ENCODE measurements at regions not wholly inside any gene's neighbourhood (a gene's known extent, or its start where the extent isn't known, plus 50 kb on each side); places are given as distances from the start of the nearest gene placed in this dataset.

DNA sequence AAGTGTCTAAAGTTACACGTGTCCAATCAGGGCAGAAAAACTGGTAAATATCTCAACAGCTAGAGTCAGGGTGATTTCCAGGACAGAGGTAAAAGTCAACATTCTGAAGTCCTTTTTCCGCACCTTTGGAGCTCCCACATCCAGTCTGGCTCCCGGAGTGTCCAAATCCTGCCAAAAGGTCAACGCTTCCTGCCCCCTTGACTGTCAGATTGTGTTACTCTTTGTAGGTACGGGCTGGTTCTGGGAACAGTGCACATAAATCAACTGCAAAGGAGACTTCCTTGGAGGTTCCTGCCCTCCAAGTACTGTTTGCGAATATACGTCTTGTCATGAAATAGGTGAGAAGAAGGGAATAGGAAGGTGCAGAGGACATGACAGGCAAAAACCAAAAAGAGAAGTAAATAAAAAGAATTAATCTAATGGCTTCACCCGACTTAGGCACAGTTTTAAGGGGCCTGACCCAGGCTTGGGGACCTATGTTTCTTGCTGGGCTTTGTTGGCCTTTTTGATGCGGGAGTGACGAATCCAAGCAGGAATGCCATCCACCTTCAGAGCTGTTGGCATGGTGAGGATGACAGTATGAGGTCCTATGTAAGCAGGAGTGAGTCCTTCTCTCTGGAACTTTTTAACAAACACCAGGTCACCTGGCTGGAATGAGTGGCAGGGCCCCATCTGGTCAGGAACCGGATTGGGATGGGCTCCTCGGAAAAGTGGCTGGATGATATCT, 155.4 kb downstream of the TRIM27 start:
- Histone ChIP-seq H3K36me3 (no peaks in the 10 kb centered on the region), H3K27me3 (ENCODE audit: insufficient read depth, low read depth, severe bottlenecking) (peaks cover 100% of the 10 kb centered on the region), H3K9me3 (ENCODE audit: severe bottlenecking) (peaks cover 56% of the 10 kb centered on the region), H3K27ac (no peak overlapping the region), H3K4me3 (ENCODE audit: low read depth, low read length) (no peak overlapping the region)
- TF ChIP-seq, protein P1, sequence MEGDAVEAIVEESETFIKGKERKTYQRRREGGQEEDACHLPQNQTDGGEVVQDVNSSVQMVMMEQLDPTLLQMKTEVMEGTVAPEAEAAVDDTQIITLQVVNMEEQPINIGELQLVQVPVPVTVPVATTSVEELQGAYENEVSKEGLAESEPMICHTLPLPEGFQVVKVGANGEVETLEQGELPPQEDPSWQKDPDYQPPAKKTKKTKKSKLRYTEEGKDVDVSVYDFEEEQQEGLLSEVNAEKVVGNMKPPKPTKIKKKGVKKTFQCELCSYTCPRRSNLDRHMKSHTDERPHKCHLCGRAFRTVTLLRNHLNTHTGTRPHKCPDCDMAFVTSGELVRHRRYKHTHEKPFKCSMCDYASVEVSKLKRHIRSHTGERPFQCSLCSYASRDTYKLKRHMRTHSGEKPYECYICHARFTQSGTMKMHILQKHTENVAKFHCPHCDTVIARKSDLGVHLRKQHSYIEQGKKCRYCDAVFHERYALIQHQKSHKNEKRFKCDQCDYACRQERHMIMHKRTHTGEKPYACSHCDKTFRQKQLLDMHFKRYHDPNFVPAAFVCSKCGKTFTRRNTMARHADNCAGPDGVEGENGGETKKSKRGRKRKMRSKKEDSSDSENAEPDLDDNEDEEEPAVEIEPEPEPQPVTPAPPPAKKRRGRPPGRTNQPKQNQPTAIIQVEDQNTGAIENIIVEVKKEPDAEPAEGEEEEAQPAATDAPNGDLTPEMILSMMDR (IDR thresholded peaks at IDR 0.05; ENCODE audit: low read depth, low read length): no peak
- DNase-seq: no peak

DNA sequence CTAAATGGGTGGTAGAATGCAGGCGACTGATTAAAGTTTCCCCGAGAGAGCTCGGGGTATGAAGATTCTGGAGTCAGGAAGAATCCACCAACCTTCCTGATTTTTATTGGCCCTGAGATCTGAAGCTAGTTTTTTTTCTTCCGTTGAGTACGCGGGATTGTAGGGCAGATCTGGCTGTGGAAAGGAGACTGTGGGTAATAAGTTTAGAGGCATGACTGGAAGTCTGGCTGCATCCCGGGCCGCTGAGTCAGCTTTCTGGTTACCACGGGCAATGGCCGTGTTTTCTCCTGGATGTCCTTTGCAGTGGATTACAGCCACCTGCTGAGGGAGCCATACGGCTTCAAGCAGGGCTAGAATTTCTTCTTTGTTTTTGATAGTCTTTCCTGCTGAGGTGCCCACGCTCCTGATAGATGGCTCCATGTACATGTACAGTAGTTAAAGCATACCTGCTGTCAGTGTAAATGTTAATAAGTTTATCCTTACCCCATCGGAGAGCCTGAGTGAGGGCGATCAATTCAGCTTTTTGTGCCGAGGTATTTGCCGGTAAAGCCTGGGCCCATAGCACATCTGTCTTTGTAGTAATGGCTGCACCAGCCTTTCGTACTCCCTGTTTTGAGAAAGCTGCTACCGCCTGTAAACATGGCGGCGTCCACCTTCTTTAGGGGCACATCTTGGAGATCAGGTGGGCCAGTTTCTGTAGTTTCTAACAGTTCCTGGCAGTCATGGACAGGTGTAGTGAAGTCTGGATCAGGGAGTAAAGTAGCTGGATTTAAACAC, 154.0 kb downstream of the TRIM27 start:
- Histone ChIP-seq H3K4me3 (ENCODE audit: low read depth, low read length) (no peak overlapping the region), H3K36me3 (no peaks in the 10 kb centered on the region), H3K27ac (no peak overlapping the region), H3K27me3 (ENCODE audit: insufficient read depth, low read depth, severe bottlenecking) (peaks cover 100% of the 10 kb centered on the region), H3K9me3 (ENCODE audit: severe bottlenecking) (peaks cover 54% of the 10 kb centered on the region)
- TF ChIP-seq, protein P1 (IDR thresholded peaks at IDR 0.05; ENCODE audit: low read depth, low read length): peak; percentile 44; the same call in 1 of the 2 replicates
- peak; percentile 63 for DNase-seq

DNA sequence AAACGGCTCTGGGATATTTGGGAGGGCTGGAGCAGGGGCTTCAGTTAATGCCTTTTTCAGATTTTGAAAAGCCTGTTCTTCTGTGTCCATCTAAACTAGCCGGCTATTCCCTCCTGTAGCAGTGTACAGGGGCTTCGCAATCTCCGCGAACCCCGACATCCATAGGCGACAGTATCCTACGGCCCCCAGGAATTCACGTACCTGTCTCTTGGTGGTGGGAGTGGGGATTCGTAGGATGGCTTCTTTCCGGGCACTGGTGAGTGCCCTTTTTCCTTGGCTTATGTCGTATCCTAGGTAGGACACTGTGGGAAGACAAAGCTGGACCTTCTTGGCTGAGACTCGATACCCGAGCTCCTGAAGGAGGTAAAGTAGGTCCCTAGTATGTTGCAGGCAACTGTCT, 153.1 kb downstream of the TRIM27 start:
- Histone ChIP-seq H3K4me3 (ENCODE audit: low read depth, low read length) (no peak overlapping the region), H3K9me3 (ENCODE audit: severe bottlenecking) (peaks cover 54% of the 10 kb centered on the region), H3K36me3 (no peaks in the 10 kb centered on the region), H3K27me3 (ENCODE audit: insufficient read depth, low read depth, severe bottlenecking) (peaks cover 100% of the 10 kb centered on the region), H3K27ac (no peak overlapping the region)
- no peak for DNase-seq
- TF ChIP-seq, protein P1 (IDR thresholded peaks at IDR 0.05; ENCODE audit: low read depth, low read length): no peak

DNA sequence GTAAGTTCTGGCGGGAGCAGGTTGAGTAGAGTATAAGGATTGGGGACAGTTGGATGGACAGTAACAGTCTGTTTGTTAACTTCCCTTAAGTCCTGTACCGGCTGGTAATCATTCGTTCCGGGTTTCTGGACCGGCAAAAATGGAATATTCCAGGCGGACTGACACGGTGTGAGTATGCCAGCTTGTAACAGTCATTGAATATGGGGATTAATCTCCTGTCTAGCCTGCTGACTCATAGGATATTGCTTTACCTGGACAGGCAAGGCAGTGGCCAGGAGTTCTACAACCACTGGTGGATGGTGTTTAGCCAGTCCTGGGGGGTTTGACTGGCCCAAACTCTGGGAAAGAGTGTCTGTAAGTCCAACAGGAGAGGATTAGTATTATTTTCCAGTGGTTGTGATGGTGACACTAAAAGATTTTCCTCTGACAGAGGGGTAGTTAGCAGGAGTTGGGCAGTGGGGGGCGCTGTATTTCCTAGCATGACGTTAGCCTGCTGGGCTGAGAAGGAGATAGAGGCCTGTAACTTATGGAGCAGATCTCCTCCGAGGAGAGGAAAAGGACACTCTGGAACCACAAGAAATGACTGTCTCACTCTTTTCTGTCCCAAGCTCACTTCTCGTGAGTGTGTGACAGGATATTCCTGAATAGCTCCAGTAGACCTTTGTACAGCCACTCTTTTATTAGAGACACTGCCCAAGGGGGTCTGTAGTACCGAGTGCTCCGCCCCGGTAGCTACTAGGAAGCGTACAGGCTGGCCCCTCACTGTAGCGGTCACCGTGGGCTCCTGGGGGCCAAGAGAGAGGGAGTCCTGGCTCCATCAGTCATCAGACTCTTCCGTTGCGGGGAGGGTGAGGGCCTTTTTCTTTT, 152.2 kb downstream of the TRIM27 start:
- H3K27me3 ChIP-seq (ENCODE audit: insufficient read depth, low read depth, severe bottlenecking): peaks cover 100% of the 10 kb centered on the region
- H3K36me3 ChIP-seq: no peaks in the 10 kb centered on the region
- DNase-seq: peak; percentile 47
- TF ChIP-seq, protein P1 (IDR thresholded peaks at IDR 0.05; ENCODE audit: low read depth, low read length): peak; percentile 56
- H3K9me3 ChIP-seq (ENCODE audit: severe bottlenecking): peaks cover 56% of the 10 kb centered on the region
- H3K4me3 ChIP-seq (ENCODE audit: low read depth, low read length): no peak overlapping the region
- H3K27ac ChIP-seq: no peak overlapping the region

DNA sequence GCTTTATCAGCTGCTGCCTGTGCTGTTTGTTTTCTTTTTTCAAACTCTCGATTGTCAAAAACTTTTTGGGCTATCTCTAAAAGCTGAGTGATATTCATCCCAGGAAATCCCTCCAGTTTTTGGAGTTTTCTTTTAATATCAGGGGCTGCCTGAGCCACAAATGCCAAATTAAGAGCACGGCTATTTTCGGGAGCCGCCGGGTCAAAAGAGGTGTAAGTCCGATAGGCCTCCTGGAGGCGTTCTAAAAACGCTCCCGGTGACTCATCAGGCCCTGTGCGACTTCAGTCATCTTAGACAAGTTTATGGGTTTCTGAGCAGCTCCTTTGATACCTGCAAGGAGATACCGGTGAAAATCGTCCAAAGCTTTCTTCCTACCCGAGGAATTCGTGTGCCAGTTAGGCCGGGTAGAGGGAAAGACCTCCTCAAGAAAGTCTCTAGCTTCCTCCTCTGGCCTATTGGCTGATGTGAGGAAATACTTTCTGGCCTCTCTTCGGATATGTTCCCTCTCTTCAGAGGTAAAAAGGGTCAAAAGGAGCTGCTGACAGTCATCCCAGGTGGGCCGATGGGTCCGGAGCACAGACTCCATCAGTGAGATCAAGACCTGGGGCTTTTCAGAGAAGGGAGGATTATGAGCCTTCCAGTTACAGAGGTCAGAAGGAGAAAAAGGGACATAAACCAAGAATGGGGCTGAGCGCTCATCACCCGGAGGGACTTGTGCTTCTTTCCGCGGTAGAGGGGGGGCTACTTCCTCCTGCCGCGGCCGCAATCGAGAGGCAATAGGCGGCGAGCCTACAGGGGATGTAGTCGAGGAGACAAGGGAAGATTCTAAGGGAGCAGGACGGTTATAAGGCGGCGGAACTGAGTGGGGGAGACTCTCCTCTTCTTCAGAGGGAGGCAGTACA, 151.1 kb downstream of the TRIM27 start:
- no peak overlapping the region for H3K4me3 ChIP-seq (ENCODE audit: low read depth, low read length)
- no peaks in the 10 kb centered on the region for H3K36me3 ChIP-seq
- no peak for DNase-seq
- no peak overlapping the region for H3K27ac ChIP-seq
- TF ChIP-seq, protein P1 (IDR thresholded peaks at IDR 0.05; ENCODE audit: low read depth, low read length): no peak
- H3K9me3 ChIP-seq (ENCODE audit: severe bottlenecking): peaks cover 61% of the 10 kb centered on the region
- H3K27me3 ChIP-seq (ENCODE audit: insufficient read depth, low read depth, severe bottlenecking): peaks cover 100% of the 10 kb centered on the region
